HUES48 (cell line): ENCODE measurements at regions not wholly inside any gene's neighbourhood (a gene's known extent, or its start where the extent isn't known, plus 50 kb on each side); places are given as distances from the start of the nearest gene placed in this dataset.

ENCODE experiments used
- H3K27ac ChIP-seq: one replicate; pipeline ENCODE4 v1.7.0; 2013; ENCODE audit warnings: low read depth, low read length, inconsistent platforms
- H3K27me3 ChIP-seq: 2 replicates; pipeline ENCODE4 v1.6.1; 2013; ENCODE audit warnings: mild to moderate bottlenecking, low read length; ENCODE audit not compliant: control insufficient read depth, insufficient read depth
- H3K36me3 ChIP-seq: 2 replicates; pipeline ENCODE4 v1.6.1; 2013; ENCODE audit warnings: low read length; ENCODE audit not compliant: control insufficient read depth, insufficient read depth
- H3K4me1 ChIP-seq: 2 replicates; pipeline ENCODE4 v1.6.1; 2013; ENCODE audit warnings: mild to moderate bottlenecking, low read length; ENCODE audit not compliant: control insufficient read depth, insufficient read depth
- H3K4me3 ChIP-seq: 2 replicates; pipeline ENCODE4 v1.5.1; 2013; ENCODE audit warnings: mild to moderate bottlenecking, low read depth, low read length
- H3K9ac ChIP-seq: 2 replicates; pipeline ENCODE4 v1.6.1; 2013; ENCODE audit warnings: mild to moderate bottlenecking, low read depth, low read length, moderate library complexity
- H3K9me3 ChIP-seq: 2 replicates; pipeline ENCODE4 v1.6.1; 2013; ENCODE audit warnings: low read length; ENCODE audit not compliant: control insufficient read depth, insufficient read depth

GRCh38 chr9:86997156-86997555 is 49.9 kb upstream of the GAS1 start:
- Histone ChIP-seq H3K9ac (no peak overlapping the region), H3K4me3 (no peak overlapping the region), H3K27ac (no peak overlapping the region), H3K36me3 (no peaks in the 10 kb centered on the region), H3K9me3 (no peaks in the 10 kb centered on the region), H3K27me3 (no peaks in the 10 kb centered on the region), H3K4me1 (no peaks in the 10 kb centered on the region)

GRCh38 chr9:86997951-86998350 is 50.6 kb upstream of the GAS1 start:
- Histone ChIP-seq H3K9me3 (no peaks in the 10 kb centered on the region), H3K4me3 (no peak overlapping the region), H3K36me3 (no peaks in the 10 kb centered on the region), H3K27me3 (no peaks in the 10 kb centered on the region), H3K4me1 (no peaks in the 10 kb centered on the region), H3K9ac (no peak overlapping the region), H3K27ac (no peak overlapping the region)

GRCh38 chr9:87002517-87002916 is 55.2 kb upstream of the GAS1 start:
- Histone ChIP-seq H3K9me3 (no peaks in the 10 kb centered on the region), H3K27me3 (no peaks in the 10 kb centered on the region), H3K27ac (no peak overlapping the region), H3K4me3 (no peak overlapping the region), H3K36me3 (no peaks in the 10 kb centered on the region), H3K4me1 (no peaks in the 10 kb centered on the region), H3K9ac (no peak overlapping the region)

- H3K27me3 ChIP-seq: no peaks in the 10 kb centered on the region
- H3K36me3 ChIP-seq: no peaks in the 10 kb centered on the region
- no peaks in the 10 kb centered on the region for H3K9me3 ChIP-seq
- no peak overlapping the region for H3K27ac ChIP-seq
- no peaks in the 10 kb centered on the region for H3K4me1 ChIP-seq
- no peak overlapping the region for H3K9ac ChIP-seq
- no peak overlapping the region for H3K4me3 ChIP-seq
These were observed 56.7 kb upstream of the GAS1 start for GRCh38 chr9:87004016-87004415.

GRCh38 chr9:87006956-87007355 is 59.6 kb upstream of the GAS1 start:
- Histone ChIP-seq H3K4me3 (no peak overlapping the region), H3K36me3 (no peaks in the 10 kb centered on the region), H3K9ac (no peak overlapping the region), H3K9me3 (no peaks in the 10 kb centered on the region), H3K4me1 (no peaks in the 10 kb centered on the region), H3K27me3 (no peaks in the 10 kb centered on the region), H3K27ac (no peak overlapping the region)

GRCh38 chr9:87007711-87008366 is 60.5 kb upstream of the GAS1 start:
- Histone ChIP-seq H3K36me3 (no peaks in the 10 kb centered on the region), H3K27me3 (no peaks in the 10 kb centered on the region), H3K9me3 (no peaks in the 10 kb centered on the region), H3K4me3 (no peak overlapping the region), H3K4me1 (no peaks in the 10 kb centered on the region), H3K9ac (no peak overlapping the region), H3K27ac (no peak overlapping the region)

- H3K27ac ChIP-seq: no peak overlapping the region
- H3K27me3 ChIP-seq: no peaks in the 10 kb centered on the region
- no peaks in the 10 kb centered on the region for H3K4me1 ChIP-seq
- no peak overlapping the region for H3K4me3 ChIP-seq
- no peaks in the 10 kb centered on the region for H3K36me3 ChIP-seq
- H3K9ac ChIP-seq: no peak overlapping the region
- H3K9me3 ChIP-seq: no peaks in the 10 kb centered on the region
These were observed 61.4 kb upstream of the GAS1 start for GRCh38 chr9:87008667-87009066.

GRCh38 chr9:87010626-87011025 is 63.3 kb upstream of the GAS1 start:
- Histone ChIP-seq H3K9me3 (no peaks in the 10 kb centered on the region), H3K4me3 (no peak overlapping the region), H3K27ac (no peak overlapping the region), H3K4me1 (no peaks in the 10 kb centered on the region), H3K9ac (no peak overlapping the region), H3K36me3 (no peaks in the 10 kb centered on the region), H3K27me3 (no peaks in the 10 kb centered on the region)

GRCh38 chr9:87011551-87011950 is 64.2 kb upstream of the GAS1 start:
- Histone ChIP-seq H3K27ac (no peak overlapping the region), H3K4me1 (no peaks in the 10 kb centered on the region), H3K27me3 (no peaks in the 10 kb centered on the region), H3K36me3 (no peaks in the 10 kb centered on the region), H3K9me3 (no peaks in the 10 kb centered on the region), H3K9ac (no peak overlapping the region), H3K4me3 (no peak overlapping the region)

GRCh38 chr9:87013490-87013889 is 66.2 kb upstream of the GAS1 start:
- Histone ChIP-seq H3K36me3 (no peaks in the 10 kb centered on the region), H3K4me1 (no peaks in the 10 kb centered on the region), H3K27ac (no peak overlapping the region), H3K9me3 (no peaks in the 10 kb centered on the region), H3K4me3 (no peak overlapping the region), H3K27me3 (no peaks in the 10 kb centered on the region), H3K9ac (no peak overlapping the region)

- no peaks in the 10 kb centered on the region for H3K36me3 ChIP-seq
- no peaks in the 10 kb centered on the region for H3K4me1 ChIP-seq
- H3K9ac ChIP-seq: no peak overlapping the region
- no peak overlapping the region for H3K4me3 ChIP-seq
- no peak overlapping the region for H3K27ac ChIP-seq
- H3K27me3 ChIP-seq: no peaks in the 10 kb centered on the region
- no peaks in the 10 kb centered on the region for H3K9me3 ChIP-seq
These were observed 67.1 kb upstream of the GAS1 start for GRCh38 chr9:87014436-87014835.

GRCh38 chr9:87016681-87017080 is 69.4 kb upstream of the GAS1 start:
- H3K4me3 ChIP-seq: no peak overlapping the region
- no peak overlapping the region for H3K27ac ChIP-seq
- H3K4me1 ChIP-seq: no peaks in the 10 kb centered on the region
- no peaks in the 10 kb centered on the region for H3K36me3 ChIP-seq
- H3K27me3 ChIP-seq: no peaks in the 10 kb centered on the region
- H3K9me3 ChIP-seq: no peaks in the 10 kb centered on the region
- H3K9ac ChIP-seq: no peak overlapping the region
